DMS 273 (cell line): ENCODE measurements at regions not wholly inside any gene's neighbourhood (a gene's known extent, or its start where the extent isn't known, plus 50 kb on each side); places are given as distances from the start of the nearest gene placed in this dataset.

ENCODE experiments used
- DNase-seq: peaks from one replicate; lab custom pipeline; 2025; ENCODE audit not compliant: unreplicated experiment; lab: John Stamatoyannopoulos, UW

GRCh38 chr1:96338622-96339021, 383.0 kb upstream of the PTBP2 start:
- no peak for DNase-seq

- no peak for DNase-seq
Measured at GRCh38 chr1:96340686-96341085, 380.9 kb upstream of the PTBP2 start.

- no peak for DNase-seq
Measured at GRCh38 chr1:96346719-96347118, 374.9 kb upstream of the PTBP2 start.

- DNase-seq = no peak
Measured at GRCh38 chr1:96349896-96350295, 371.7 kb upstream of the PTBP2 start.

GRCh38 chr1:96352733-96353132, 368.9 kb upstream of the PTBP2 start:
- DNase-seq = no peak

- no peak for DNase-seq
Measured at GRCh38 chr1:96355521-96355920, 366.1 kb upstream of the PTBP2 start.

- no peak for DNase-seq
Measured at GRCh38 chr1:96355961-96356360, 365.6 kb upstream of the PTBP2 start.

GRCh38 chr1:96357141-96357765, 364.3 kb upstream of the PTBP2 start:
- no peak for DNase-seq

GRCh38 chr1:96358057-96358456, 363.5 kb upstream of the PTBP2 start:
- DNase-seq = no peak

- no peak for DNase-seq
Measured at GRCh38 chr1:96360036-96360795, 361.4 kb upstream of the PTBP2 start.

GRCh38 chr1:96361271-96361856, 360.2 kb upstream of the PTBP2 start:
- DNase-seq = no peak

GRCh38 chr1:96361961-96362360, 359.6 kb upstream of the PTBP2 start:
- no peak for DNase-seq

GRCh38 chr1:96362623-96363022, 359.0 kb upstream of the PTBP2 start:
- no peak for DNase-seq

- DNase-seq = no peak
Measured at GRCh38 chr1:96363826-96364225, 357.8 kb upstream of the PTBP2 start.

GRCh38 chr1:96364576-96364975, 357.0 kb upstream of the PTBP2 start:
- DNase-seq = no peak

- no peak for DNase-seq
Measured at GRCh38 chr1:96365076-96365475, 356.5 kb upstream of the PTBP2 start.

GRCh38 chr1:96365596-96366390, 355.8 kb upstream of the PTBP2 start:
- DNase-seq = no peak

- DNase-seq = no peak
Measured at GRCh38 chr1:96366516-96366915, 355.1 kb upstream of the PTBP2 start.

- DNase-seq = no peak
Measured at GRCh38 chr1:96367791-96368190, 353.8 kb upstream of the PTBP2 start.

- no peak for DNase-seq
Measured at GRCh38 chr1:96370757-96371156, 350.8 kb upstream of the PTBP2 start.

GRCh38 chr1:96372881-96373280, 348.7 kb upstream of the PTBP2 start:
- DNase-seq = no peak
